ENCODE measurements at regions not wholly inside any gene's neighbourhood (a gene's known extent, or its start where the extent isn't known, plus 50 kb on each side); places are given as distances from the start of the nearest gene placed in this dataset.

GRCh38 chr13:50197705-50198104 is 182.5 kb downstream of the KCNRG start:
- DNase-seq = no peak

GRCh38 chr13:50198508-50198907 is 183.3 kb downstream of the KCNRG start:
- DNase-seq = no peak

GRCh38 chr13:50200569-50200968 is 185.3 kb downstream of the KCNRG start:
- DNase-seq = no peak

- DNase-seq = no peak
Observed at GRCh38 chr13:50200988-50201387, 185.7 kb downstream of the KCNRG start.

GRCh38 chr13:50202485-50202884 is 187.2 kb downstream of the KCNRG start:
- no peak for DNase-seq

GRCh38 chr13:50203256-50203941 is 188.2 kb downstream of the KCNRG start:
- DNase-seq = no peak

GRCh38 chr13:50205581-50205980 is 190.3 kb downstream of the KCNRG start:
- no peak for DNase-seq

- peak; percentile 85 for DNase-seq
Observed at GRCh38 chr13:50208826-50209335, 193.6 kb downstream of the KCNRG start.

- DNase-seq = no peak
Observed at GRCh38 chr13:50209631-50210030, 194.4 kb downstream of the KCNRG start.

GRCh38 chr13:50213526-50213925 is 198.3 kb downstream of the KCNRG start:
- DNase-seq = no peak

GRCh38 chr13:50214514-50214913 is 199.3 kb downstream of the KCNRG start:
- DNase-seq = no peak

- no peak for DNase-seq
Observed at GRCh38 chr13:50215399-50215798, 200.2 kb downstream of the KCNRG start.

- no peak for DNase-seq
Observed at GRCh38 chr13:50219743-50220142, 204.5 kb downstream of the KCNRG start.

- DNase-seq = no peak
Observed at GRCh38 chr13:50220938-50221337, 205.7 kb downstream of the KCNRG start.

- DNase-seq = no peak
Observed at GRCh38 chr13:50222569-50223332, 207.5 kb downstream of the KCNRG start.

GRCh38 chr13:50224534-50224933 is 209.3 kb downstream of the KCNRG start:
- DNase-seq = no peak

GRCh38 chr13:50225193-50226155 is 210.2 kb downstream of the KCNRG start:
- DNase-seq = no peak

- no peak for DNase-seq
Observed at GRCh38 chr13:50226515-50227155, 211.4 kb downstream of the KCNRG start.

GRCh38 chr13:50227361-50227760 is 212.1 kb downstream of the KCNRG start:
- no peak for DNase-seq

- DNase-seq = no peak
Observed at GRCh38 chr13:50228527-50228926, 213.3 kb downstream of the KCNRG start.

GRCh38 chr13:50229960-50230661 is 214.9 kb downstream of the KCNRG start:
- DNase-seq = no peak

GRCh38 chr13:50230662-50230978 is 215.4 kb downstream of the KCNRG start:
- no peak for DNase-seq
